Esophagus squamous epithelium (tissue), 4 donors: ENCODE measurements at regions not wholly inside any gene's neighbourhood (a gene's known extent, or its start where the extent isn't known, plus 50 kb on each side); places are given as distances from the start of the nearest gene placed in this dataset.

Experiments
- CTCF ChIP-seq, 6 experiments: fragments of 450-650 bp in 4 of 6; fragments of 200-600 bp in 2 of 6; sonication (generic) in 2 of 6; IDR thresholded peaks; one replicate each; pipeline ENCODE4 v1.5.1; 2016 to 2019; ENCODE audit warnings: antibody characterized with exemption in 6 of 6, mild to moderate bottlenecking in 4 of 6, moderate library complexity in 4 of 6
- POLR2A ChIP-seq, 4 donors: fragments of 450-650 bp; IDR thresholded peaks; one replicate each; pipeline ENCODE4 v1.6.1; 2017; ENCODE audit warnings: antibody characterized with exemption in 4 of 4, mild to moderate bottlenecking in 4 of 4, moderate library complexity in 3 of 4

GRCh38 chr5:125463466-125464092 is 717.1 kb upstream of the ZNF608 start:
- TF ChIP-seq CTCF (IDR thresholded peaks at IDR 0.05) (no peak), POLR2A (IDR thresholded peaks at IDR 0.05) (no peak)
